Stomach (tissue), 4 donors: ENCODE measurements at regions not wholly inside any gene's neighbourhood (a gene's known extent, or its start where the extent isn't known, plus 50 kb on each side); places are given as distances from the start of the nearest gene placed in this dataset.

Experiments used
- CTCF ChIP-seq, 7 experiments: fragments of 450-650 bp in 4 of 7; fragments of 200-600 bp in 3 of 7; sonication (generic) in 3 of 7; IDR thresholded peaks; one replicate each; pipeline ENCODE4 v1.5.1; 2016 to 2019; ENCODE audit warnings: antibody characterized with exemption in 7 of 7, control low read depth in 2 of 7, mild to moderate bottlenecking in 1 of 7
- POLR2A ChIP-seq, 4 donors: fragments of 450-650 bp; IDR thresholded peaks; one replicate each; pipeline ENCODE4 v1.6.1; 2016; ENCODE audit warnings: antibody characterized with exemption in 4 of 4, control low read depth in 2 of 4, mild to moderate bottlenecking in 1 of 4, moderate library complexity in 1 of 4

DNA sequence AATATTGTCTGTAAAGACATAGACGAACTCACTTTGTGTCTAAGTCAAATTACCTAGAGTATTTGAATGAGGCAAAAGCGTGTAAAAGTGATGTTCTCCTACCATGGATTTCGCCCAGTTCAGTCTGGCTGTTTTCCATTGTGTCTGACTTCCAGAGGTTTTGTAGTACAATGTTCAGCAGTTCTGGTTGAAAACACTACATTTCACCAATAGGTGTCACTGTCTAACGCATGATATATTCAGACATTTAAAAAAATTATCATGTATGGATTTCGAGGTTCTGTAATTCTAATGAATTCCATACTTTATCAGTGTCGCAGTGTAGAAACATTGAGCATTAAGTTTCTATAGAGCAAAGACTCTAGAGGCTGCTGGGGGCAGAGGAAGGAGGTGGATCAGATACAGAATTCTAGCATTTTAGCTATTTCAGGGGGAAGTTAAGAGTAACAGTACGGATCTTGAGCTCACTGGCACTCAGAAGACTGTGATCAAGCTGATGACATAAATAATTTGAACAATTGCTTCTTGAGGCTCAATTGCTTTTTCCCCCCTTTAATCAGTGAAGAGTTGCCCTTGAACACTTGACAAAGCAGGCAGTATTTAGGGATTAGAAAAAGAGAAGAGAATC is 196.9 kb upstream of the RHOBTB1 start:
- peak in 5 of 7 experiments; percentile 39 to 78 (median 54) for TF ChIP-seq CTCF (IDR thresholded peaks at IDR 0.05)
- TF ChIP-seq POLR2A (IDR thresholded peaks at IDR 0.05): no peak
